SJSA1 (cell line): ENCODE measurements at regions not wholly inside any gene's neighbourhood (a gene's known extent, or its start where the extent isn't known, plus 50 kb on each side); places are given as distances from the start of the nearest gene placed in this dataset.

Source experiments
- DNase-seq, 2 experiments: peaks; one replicate each; pipeline ENCODE4 v3.0.0-alpha.2; 2015 to 2020; ENCODE audit warnings: low spot score in 2 of 2, low read depth in 1 of 2
- H3K27ac ChIP-seq: fragments of 250-450 bp; sonication (Bioruptor Pico); 2 replicates; pipeline ENCODE4 v1.5.1; 2020; ENCODE audit warnings: mild to moderate bottlenecking, moderate library complexity
- H3K27me3 ChIP-seq: fragments of 250-450 bp; sonication (Bioruptor Pico); replicated peaks from 2 replicates; pipeline ENCODE4 v1.5.1; 2020; ENCODE audit warnings: mild to moderate bottlenecking, moderate library complexity
- H3K36me3 ChIP-seq: fragments of 250-450 bp; sonication (Bioruptor Pico); 2 replicates; pipeline ENCODE4 v1.5.1; 2020; ENCODE audit warnings: mild to moderate bottlenecking
- H3K4me1 ChIP-seq: fragments of 250-450 bp; sonication (Bioruptor Pico); replicated peaks from 2 replicates; pipeline ENCODE4 v1.6.1; 2021; ENCODE audit warnings: mild to moderate bottlenecking
- H3K4me3 ChIP-seq: fragments of 250-450 bp; sonication (Bioruptor Pico); 2 replicates; pipeline ENCODE4 v1.5.1; 2020; ENCODE audit warnings: mild to moderate bottlenecking
- H3K9me3 ChIP-seq: fragments of 250-450 bp; sonication (Bioruptor Pico); replicated peaks from 2 replicates; pipeline ENCODE4 v1.5.1; 2020; ENCODE audit warnings: mild to moderate bottlenecking

DNA sequence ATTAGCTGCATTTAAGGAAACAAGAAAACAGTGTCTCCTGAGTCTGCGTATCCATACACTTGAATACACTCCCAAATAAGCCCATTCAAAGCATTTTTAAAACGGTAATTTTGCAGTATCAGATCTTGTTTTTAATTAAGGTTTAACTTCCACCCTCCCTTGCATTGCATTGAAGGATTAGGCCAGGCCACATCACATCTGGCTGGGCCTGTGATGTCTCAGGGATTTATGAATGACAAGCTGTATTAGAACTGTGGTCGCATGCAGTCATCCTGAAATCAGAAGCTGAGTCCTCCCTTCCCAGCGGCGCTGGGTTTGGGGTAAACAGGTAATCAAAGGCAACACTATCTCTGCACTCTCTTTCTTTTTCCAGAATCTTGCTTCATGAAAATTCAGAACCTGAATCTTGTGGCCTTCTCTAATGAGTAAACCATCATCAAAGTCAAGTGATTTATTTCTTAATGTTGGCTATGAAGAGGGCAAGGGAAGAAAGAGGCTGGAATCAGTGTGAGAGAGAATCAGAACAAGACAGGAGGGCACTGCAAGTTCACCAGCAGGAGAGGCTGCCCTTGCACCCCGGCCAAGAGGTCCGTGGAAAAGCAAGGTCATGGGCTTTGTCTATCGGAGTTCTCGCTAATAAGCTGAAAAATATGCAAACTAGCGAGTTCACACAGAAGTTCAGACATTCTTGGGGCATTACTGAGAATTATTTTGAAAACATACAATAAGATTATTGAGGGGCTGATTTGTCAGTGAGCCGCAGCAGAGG, 80.0 kb upstream of the ZSWIM6 start:
- H3K27ac ChIP-seq: no peak overlapping the region
- H3K4me3 ChIP-seq: no peak overlapping the region
- DNase-seq: no peak
- H3K9me3 ChIP-seq: no peaks in the 10 kb centered on the region; the same call in 1 of the 2 replicates
- H3K36me3 ChIP-seq: peaks cover 24% of the 10 kb centered on the region
- no peaks in the 10 kb centered on the region for H3K4me1 ChIP-seq
- no peaks in the 10 kb centered on the region for H3K27me3 ChIP-seq

DNA sequence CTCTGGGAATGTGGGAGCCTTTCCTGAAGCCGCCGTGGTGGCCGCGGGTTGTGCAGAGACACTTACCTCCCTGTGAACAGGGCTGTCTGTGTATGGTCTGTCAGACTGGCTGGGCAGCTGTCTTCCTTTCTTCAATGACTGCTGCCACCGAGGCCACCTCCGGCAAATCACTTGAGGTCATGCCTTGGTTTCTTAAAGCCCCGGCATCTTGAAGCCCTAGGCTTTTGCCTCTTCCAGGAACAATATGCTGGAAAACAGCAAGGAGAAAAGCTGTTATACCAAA, 79.5 kb upstream of the ZSWIM6 start:
- H3K36me3 ChIP-seq: peaks cover 24% of the 10 kb centered on the region
- no peak overlapping the region for H3K27ac ChIP-seq
- H3K4me3 ChIP-seq: no peak overlapping the region
- no peak for DNase-seq
- H3K27me3 ChIP-seq: no peaks in the 10 kb centered on the region
- no peaks in the 10 kb centered on the region for H3K4me1 ChIP-seq
- no peaks in the 10 kb centered on the region; the same call in 1 of the 2 replicates for H3K9me3 ChIP-seq

DNA sequence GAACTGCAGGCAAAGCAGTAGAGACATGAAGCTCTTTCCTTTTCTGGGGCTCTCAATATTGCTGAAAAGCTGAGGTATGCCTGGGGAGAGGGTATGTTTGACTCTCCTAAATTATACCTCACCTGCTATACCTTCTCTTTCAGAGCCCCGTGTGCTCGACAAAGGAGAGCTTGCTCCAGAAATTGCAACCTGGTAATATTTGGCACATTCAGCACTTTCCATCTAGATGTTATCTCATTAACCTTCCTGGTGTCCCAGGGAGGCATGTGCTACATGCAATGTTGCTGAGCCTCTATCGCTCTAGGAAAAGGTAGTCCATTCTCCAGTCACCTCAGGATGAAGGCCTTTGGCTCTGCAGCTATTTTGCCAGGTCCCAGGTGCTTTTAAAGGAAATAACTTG, 78.5 kb upstream of the ZSWIM6 start:
- Histone ChIP-seq H3K27ac (no peak overlapping the region), H3K4me3 (no peak overlapping the region), H3K27me3 (no peaks in the 10 kb centered on the region), H3K9me3 (no peaks in the 10 kb centered on the region; the same call in 1 of the 2 replicates), H3K36me3 (peaks cover 24% of the 10 kb centered on the region), H3K4me1 (no peaks in the 10 kb centered on the region)
- DNase-seq: no peak

DNA sequence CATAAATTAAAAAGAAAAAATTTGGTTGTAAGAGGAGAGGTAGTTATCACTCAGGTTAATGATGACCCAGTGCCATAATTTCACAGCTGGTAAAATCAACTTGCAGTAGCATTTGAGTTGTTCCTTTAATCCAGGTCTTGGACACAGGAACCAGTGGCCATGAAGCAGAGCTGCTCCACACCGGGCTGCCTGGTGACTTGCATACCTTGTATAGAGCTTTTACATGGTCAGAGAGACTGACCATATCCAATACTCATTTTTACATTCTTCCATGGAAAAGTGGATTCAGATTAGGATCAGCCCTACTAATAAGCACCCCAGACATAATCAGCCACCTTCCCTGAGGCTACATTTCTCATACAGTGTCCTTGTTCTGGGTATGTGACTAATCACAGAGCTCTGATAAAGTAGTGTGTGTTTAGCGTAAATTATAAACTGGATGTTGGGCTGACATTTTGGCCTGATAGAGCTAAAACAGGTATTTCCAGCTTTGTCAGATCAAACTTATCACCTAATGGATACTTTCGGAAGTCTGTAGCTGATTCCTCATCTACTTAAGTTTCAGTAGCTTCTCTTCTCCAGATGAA, 77.0 kb upstream of the ZSWIM6 start:
- Histone ChIP-seq H3K27ac (no peak overlapping the region), H3K4me3 (no peak overlapping the region), H3K4me1 (no peaks in the 10 kb centered on the region), H3K9me3 (no peaks in the 10 kb centered on the region; the same call in 1 of the 2 replicates), H3K36me3 (peaks cover 13% of the 10 kb centered on the region; the same call in 1 of the 2 replicates), H3K27me3 (no peaks in the 10 kb centered on the region)
- no peak for DNase-seq

DNA sequence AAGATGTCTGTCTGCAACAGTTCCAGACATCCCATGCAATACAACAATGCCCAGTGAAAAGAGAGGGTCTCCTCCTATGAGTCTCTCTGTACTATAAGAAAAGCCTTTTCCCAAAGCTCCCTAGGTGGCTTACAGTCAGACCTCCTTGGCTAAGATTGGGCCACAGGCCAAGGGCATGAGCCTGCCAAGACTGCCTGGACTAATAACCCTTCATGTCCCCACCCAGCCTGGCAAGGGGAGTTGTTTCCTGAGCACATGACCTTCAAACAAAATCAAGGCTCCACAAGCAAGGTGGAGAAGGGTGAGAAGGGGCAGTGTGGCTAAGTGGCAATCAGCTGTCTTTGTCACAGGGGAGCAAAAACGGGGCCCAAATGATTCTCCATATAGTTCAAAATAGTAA, 75.6 kb upstream of the ZSWIM6 start:
- Histone ChIP-seq H3K4me1 (no peaks in the 10 kb centered on the region), H3K27ac (no peak overlapping the region), H3K4me3 (no peak overlapping the region), H3K9me3 (no peaks in the 10 kb centered on the region), H3K27me3 (no peaks in the 10 kb centered on the region), H3K36me3 (peaks cover 5% of the 10 kb centered on the region; the same call in 1 of the 2 replicates)
- DNase-seq: no peak

DNA sequence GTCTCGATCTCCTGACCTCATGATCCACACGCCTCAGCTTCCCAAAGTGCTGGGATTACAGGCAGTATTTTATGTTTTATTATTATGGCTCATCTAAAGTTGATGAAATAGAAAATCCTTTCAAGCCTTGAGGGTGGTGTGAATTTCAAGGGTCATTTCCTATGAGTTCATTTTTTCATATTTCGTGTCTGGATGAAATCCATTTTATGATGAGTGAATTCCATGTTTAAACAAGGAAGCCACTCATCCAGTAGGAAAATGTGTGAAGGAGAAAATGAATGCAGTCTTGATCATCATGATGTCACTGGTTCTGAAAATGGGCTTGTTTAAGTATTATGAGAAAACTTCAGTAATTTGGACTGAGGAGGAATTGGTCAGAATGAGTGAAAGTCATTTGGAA, 74.6 kb upstream of the ZSWIM6 start:
- no peaks in the 10 kb centered on the region for H3K9me3 ChIP-seq
- no peak for DNase-seq
- no peaks in the 10 kb centered on the region for H3K27me3 ChIP-seq
- no peak overlapping the region for H3K4me3 ChIP-seq
- H3K4me1 ChIP-seq: no peaks in the 10 kb centered on the region
- no peak overlapping the region for H3K27ac ChIP-seq
- H3K36me3 ChIP-seq: no peaks in the 10 kb centered on the region; the same call in 1 of the 2 replicates

DNA sequence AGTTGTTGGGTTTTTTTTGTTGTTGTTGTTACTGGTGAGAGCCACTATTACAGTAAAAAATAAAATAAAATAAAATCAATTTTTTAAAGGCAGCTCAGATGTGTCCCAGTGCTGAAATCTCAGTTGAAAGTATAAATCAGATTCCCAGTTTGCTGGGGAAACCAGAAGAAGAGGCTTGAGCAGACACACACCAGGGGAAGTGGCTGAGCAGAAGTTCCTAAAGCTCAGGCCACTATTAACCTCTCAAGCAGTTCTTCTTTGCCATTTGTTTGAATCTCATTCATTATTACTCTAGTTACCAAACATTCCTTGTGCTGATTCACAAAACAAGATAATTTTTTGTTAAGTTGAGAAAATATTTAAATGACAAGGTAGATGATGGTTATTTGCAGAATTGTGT, 70.9 kb upstream of the ZSWIM6 start:
- Histone ChIP-seq H3K27ac (no peak overlapping the region), H3K9me3 (no peaks in the 10 kb centered on the region), H3K4me3 (no peak overlapping the region), H3K4me1 (no peaks in the 10 kb centered on the region), H3K36me3 (no peaks in the 10 kb centered on the region), H3K27me3 (no peaks in the 10 kb centered on the region)
- no peak for DNase-seq

DNA sequence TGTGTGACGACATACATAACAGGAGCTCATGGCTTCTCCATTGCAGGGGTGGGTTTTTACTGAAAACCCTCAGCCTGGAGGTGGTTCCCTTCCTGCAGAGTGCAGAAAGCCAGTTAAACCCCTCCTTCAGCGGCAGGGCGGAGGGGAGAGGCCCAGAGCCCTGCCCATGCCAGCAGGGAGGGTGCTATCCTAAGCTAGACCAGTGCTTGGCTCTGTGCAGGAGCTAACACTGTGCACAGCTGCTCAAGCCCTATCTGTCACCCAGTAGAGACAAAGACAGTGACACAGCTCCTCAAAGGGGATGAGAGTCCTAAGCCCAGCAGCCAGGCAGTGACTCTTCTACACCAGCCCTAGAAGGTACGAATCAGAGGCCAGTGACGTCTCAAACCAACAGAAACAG, 70.0 kb upstream of the ZSWIM6 start:
- no peak overlapping the region for H3K4me3 ChIP-seq
- H3K4me1 ChIP-seq: no peaks in the 10 kb centered on the region
- H3K36me3 ChIP-seq: no peaks in the 10 kb centered on the region
- H3K27ac ChIP-seq: no peak overlapping the region
- no peaks in the 10 kb centered on the region for H3K9me3 ChIP-seq
- no peak for DNase-seq
- no peaks in the 10 kb centered on the region for H3K27me3 ChIP-seq

DNA sequence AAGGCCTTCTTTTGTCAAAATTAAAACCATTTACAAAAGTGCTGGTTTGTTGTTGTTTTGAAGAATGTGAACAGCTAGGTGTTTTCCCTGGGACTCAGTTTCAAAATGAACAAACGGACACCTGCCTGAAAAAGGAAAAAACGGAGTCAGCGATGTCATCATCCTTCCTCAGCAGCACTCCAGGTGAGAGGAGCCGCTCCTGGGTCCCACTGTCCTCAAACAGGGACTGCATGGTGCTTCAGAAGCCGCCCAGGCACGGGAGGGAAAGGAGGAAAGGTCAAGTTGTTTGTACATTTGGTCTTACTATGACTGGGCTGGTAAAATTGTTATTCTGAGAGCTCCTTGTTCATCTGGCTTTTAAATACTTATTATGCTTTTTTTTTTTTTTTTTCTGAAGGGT, 69.0 kb upstream of the ZSWIM6 start:
- Histone ChIP-seq H3K36me3 (no peaks in the 10 kb centered on the region), H3K4me3 (no peak overlapping the region), H3K4me1 (no peaks in the 10 kb centered on the region), H3K9me3 (no peaks in the 10 kb centered on the region), H3K27me3 (no peaks in the 10 kb centered on the region), H3K27ac (no peak overlapping the region)
- DNase-seq: no peak

DNA sequence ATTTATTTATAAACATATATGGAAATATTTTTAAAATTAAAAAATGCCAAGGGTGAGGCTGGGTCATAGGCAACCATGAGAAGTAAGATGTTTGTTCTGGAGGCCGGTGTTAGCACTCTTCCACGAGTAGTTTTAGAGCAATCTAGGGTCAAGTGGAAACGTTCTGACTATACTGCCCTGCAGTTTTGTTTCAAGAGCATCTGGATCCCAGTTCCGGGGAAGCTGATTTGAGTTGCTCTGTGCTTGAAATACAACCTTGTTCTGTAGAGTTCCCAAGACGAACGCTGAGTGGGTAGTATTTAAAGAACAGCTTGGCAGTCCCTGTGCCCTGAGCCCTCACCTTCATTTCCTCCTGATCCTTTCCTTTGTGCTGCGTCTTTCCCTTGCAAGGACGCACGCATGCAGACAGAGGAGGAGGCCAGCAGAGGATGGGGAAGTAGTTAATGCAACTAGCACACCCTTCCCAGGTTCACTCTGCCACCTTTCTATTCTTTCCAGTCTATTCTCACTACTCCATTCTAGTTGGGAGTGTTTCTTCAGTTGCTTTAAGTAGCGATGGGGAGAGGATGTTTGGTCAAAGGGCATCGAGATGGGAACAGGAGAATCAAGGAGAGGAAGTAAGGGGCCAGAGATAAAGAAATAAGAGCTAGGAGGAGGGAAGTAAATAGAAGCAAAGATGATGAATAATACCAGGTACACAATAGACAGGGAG, 68.3 kb upstream of the ZSWIM6 start:
- H3K4me3 ChIP-seq: no peak overlapping the region
- no peaks in the 10 kb centered on the region for H3K36me3 ChIP-seq
- H3K4me1 ChIP-seq: no peaks in the 10 kb centered on the region
- DNase-seq: no peak
- no peak overlapping the region for H3K27ac ChIP-seq
- H3K9me3 ChIP-seq: no peaks in the 10 kb centered on the region
- no peaks in the 10 kb centered on the region for H3K27me3 ChIP-seq

DNA sequence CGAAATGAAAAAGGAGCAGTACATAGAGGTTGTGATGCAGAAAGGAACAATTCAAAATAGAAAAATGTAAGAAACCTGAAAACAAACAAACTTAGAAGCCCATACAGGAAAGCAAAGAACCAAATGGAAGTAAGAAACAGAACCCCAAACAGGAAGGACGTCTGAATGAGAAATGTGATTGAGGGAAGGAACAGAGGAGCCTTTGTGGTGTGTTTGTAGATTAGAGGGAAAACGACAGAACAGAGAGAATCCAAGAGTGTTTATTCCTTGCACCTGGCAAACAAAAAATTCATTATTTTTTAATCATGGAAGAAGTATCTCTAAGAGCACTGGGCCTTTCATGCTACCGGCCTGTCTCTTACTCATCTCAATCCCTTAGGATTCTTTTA, 67.8 kb upstream of the ZSWIM6 start:
- H3K4me1 ChIP-seq: no peaks in the 10 kb centered on the region
- DNase-seq: no peak
- H3K4me3 ChIP-seq: no peak overlapping the region
- H3K27ac ChIP-seq: no peak overlapping the region
- no peaks in the 10 kb centered on the region for H3K9me3 ChIP-seq
- H3K36me3 ChIP-seq: no peaks in the 10 kb centered on the region
- no peaks in the 10 kb centered on the region for H3K27me3 ChIP-seq

DNA sequence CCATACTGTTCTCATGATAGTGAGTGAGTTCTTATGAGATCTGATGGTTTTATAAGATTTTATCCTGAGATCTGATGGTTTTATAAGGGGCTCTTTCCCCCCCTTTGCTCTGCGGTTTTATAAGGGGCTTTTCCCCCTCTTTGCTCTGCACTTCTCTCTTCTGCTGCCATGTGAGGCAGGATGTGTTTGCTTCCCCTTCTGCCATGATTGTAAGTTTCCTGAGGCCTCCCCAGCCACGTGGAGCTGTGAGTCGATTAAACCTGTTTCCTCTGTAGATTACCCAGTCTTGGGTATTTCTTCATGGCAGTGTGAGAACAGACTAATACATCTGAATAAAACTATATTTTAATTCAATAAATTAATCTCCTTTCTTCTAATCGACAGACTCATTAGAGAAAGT, 64.9 kb upstream of the ZSWIM6 start:
- Histone ChIP-seq H3K36me3 (no peaks in the 10 kb centered on the region), H3K4me3 (no peak overlapping the region), H3K27me3 (no peaks in the 10 kb centered on the region), H3K4me1 (no peaks in the 10 kb centered on the region), H3K9me3 (no peaks in the 10 kb centered on the region), H3K27ac (no peak overlapping the region)
- DNase-seq: no peak

DNA sequence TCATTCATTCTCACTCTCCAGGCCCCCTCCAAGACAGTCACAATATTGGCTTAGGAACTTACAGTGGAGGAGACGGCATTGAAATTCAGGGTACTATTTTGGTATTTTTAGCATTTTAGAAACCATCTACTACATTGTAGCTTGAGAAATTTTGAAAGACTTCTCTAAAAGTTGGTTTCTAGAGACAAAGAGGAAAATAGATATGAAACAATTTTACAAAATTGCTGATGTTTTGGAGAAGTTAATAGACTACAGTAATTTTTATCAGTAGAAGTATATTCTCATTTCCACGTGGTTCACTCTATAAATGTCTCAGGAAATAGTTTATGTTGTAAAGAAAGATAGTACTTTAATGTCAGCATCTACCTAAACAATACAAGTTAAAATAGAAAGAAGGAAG, 63.2 kb upstream of the ZSWIM6 start:
- Histone ChIP-seq H3K4me1 (no peaks in the 10 kb centered on the region), H3K4me3 (no peak overlapping the region), H3K27ac (no peak overlapping the region), H3K27me3 (no peaks in the 10 kb centered on the region), H3K9me3 (no peaks in the 10 kb centered on the region), H3K36me3 (no peaks in the 10 kb centered on the region)
- no peak for DNase-seq

DNA sequence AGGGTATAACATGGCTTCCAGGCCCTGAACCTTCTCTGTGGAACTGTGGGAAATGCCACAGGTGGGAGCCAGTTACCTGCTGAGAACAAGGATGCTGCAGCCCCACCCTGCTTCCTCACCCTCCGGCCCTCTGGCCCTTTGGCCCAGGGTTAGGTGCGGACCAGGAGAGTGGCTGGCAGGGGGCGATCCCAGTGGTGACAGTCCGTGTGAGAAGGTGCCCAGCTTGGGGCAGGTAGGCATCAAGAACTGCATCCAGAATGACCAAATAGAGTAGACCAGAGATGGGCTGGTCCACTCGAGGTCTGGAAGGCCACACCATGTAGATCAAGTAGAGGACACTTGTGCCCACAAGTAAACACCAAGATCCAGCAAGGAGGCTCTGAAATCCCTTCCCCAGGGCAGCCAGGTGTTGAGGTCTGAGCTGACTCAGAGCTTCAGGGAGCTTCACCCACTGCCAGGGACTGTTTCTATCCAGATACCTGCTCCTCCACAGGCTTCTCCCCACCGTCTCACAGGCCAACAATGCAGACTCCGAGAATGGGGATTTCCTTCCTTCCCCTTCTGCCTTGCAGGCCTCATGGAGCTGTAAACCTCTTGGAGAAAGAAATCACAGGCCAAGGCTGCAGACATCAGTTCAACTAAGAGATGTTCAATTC, 61.4 kb upstream of the ZSWIM6 start:
- DNase-seq: no peak
- H3K9me3 ChIP-seq: no peaks in the 10 kb centered on the region
- H3K36me3 ChIP-seq: no peaks in the 10 kb centered on the region
- H3K27me3 ChIP-seq: no peaks in the 10 kb centered on the region
- peaks cover 16% of the 10 kb centered on the region for H3K4me1 ChIP-seq
- H3K27ac ChIP-seq: no peak overlapping the region
- no peak overlapping the region for H3K4me3 ChIP-seq
